ENCODE measurements at regions not wholly inside any gene's neighbourhood (a gene's known extent, or its start where the extent isn't known, plus 50 kb on each side); places are given as distances from the start of the nearest gene placed in this dataset.

DNA sequence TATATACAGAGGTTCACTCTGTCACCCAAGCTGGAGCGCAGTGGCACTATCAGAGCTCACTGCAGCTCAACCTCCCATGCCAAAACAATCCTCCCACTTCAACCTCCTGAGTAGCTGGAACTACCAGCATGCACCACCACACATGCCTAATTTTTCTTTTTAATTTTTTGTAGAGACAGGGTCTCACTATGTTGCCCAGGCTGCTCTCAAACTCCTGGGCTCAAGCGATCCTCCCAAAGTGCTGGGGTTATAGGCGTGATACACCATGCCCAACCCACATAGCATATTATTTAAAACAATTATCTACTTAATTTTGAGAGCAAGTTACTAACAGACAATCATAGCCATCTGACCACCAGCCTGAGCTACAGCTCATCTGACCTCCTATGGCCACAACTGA, 459.9 kb upstream of the JARID2 start:
- peaks cover 6% of the 10 kb centered on the region for H3K4me1 ChIP-seq (ENCODE audit: insufficient read depth)
- H3K36me3 ChIP-seq (replicated peaks; ENCODE audit: insufficient read depth, low read depth) = no peaks in the 10 kb centered on the region
- 96% methylated on average over 3 of the region's 3 CpGs for WGBS (ENCODE audit: low lambda C conversion rate, missing lambda C conversion rate)
- H2AFZ ChIP-seq = no peak overlapping the region
- no peaks in the 10 kb centered on the region for H3K79me2 ChIP-seq
- no peak for DNase-seq (ENCODE audit: low spot score)
- no peak overlapping the region for H3K4me3 ChIP-seq
- no peaks in the 10 kb centered on the region for H3K9me2 ChIP-seq (replicated peaks; ENCODE audit: insufficient read depth)
- no peaks in the 10 kb centered on the region for H3K27me3 ChIP-seq
- no peak overlapping the region for H3K4me2 ChIP-seq
- no peaks in the 10 kb centered on the region for H4K20me1 ChIP-seq (ENCODE audit: insufficient read depth, poor library complexity, severe bottlenecking)
- no peak for TF ChIP-seq EZH2phosphoT487 (IDR thresholded peaks at IDR 0.05; ENCODE audit: low read depth, severe bottlenecking, unreplicated experiment)
- no peaks in the 10 kb centered on the region for H3K9me3 ChIP-seq (ENCODE audit: low read depth)
- no peak overlapping the region for H3K27ac ChIP-seq

DNA sequence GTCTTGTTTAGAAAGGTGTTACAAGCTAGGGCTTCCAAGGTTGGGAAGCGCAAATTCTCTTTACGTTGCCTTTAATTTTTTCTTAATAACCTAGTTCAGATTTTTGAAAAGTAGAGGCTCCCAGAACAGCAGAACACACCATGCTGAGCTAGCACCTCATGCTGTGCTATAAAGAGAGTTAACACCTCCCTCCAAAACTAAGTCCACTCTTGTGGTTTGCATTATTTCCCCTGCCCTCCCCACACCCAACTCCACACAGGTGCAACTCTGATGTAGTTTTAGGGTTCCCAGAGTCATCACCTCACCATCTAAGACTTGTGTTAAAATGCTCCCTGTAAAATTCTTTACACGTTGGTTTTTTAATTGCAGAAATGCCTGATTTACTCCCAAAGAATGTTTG, 459.4 kb upstream of the JARID2 start:
- Histone ChIP-seq H3K4me3 (no peak overlapping the region), H2AFZ (no peak overlapping the region), H3K27ac (no peak overlapping the region), H3K27me3 (no peaks in the 10 kb centered on the region), H4K20me1 (ENCODE audit: insufficient read depth, poor library complexity, severe bottlenecking) (no peaks in the 10 kb centered on the region), H3K4me2 (no peak overlapping the region), H3K4me1 (ENCODE audit: insufficient read depth) (peaks cover 6% of the 10 kb centered on the region), H3K36me3 (replicated peaks; ENCODE audit: insufficient read depth, low read depth) (no peaks in the 10 kb centered on the region), H3K9me3 (ENCODE audit: low read depth) (no peaks in the 10 kb centered on the region), H3K79me2 (no peaks in the 10 kb centered on the region), H3K9me2 (replicated peaks; ENCODE audit: insufficient read depth) (no peaks in the 10 kb centered on the region)
- 83% methylated on average over 3 of the region's 3 CpGs for WGBS (ENCODE audit: low lambda C conversion rate, missing lambda C conversion rate)
- TF ChIP-seq EZH2 (IDR thresholded peaks at IDR 0.05; ENCODE audit: borderline replicate concordance) (no peak), EZH2phosphoT487 (IDR thresholded peaks at IDR 0.05; ENCODE audit: low read depth, severe bottlenecking, unreplicated experiment) (no peak)
- TF ChIP-seq, protein P1, sequence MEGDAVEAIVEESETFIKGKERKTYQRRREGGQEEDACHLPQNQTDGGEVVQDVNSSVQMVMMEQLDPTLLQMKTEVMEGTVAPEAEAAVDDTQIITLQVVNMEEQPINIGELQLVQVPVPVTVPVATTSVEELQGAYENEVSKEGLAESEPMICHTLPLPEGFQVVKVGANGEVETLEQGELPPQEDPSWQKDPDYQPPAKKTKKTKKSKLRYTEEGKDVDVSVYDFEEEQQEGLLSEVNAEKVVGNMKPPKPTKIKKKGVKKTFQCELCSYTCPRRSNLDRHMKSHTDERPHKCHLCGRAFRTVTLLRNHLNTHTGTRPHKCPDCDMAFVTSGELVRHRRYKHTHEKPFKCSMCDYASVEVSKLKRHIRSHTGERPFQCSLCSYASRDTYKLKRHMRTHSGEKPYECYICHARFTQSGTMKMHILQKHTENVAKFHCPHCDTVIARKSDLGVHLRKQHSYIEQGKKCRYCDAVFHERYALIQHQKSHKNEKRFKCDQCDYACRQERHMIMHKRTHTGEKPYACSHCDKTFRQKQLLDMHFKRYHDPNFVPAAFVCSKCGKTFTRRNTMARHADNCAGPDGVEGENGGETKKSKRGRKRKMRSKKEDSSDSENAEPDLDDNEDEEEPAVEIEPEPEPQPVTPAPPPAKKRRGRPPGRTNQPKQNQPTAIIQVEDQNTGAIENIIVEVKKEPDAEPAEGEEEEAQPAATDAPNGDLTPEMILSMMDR (IDR thresholded peaks at IDR 0.05; ENCODE audit: poor library complexity) = no peak
- DNase-seq (ENCODE audit: low spot score) = no peak

DNA sequence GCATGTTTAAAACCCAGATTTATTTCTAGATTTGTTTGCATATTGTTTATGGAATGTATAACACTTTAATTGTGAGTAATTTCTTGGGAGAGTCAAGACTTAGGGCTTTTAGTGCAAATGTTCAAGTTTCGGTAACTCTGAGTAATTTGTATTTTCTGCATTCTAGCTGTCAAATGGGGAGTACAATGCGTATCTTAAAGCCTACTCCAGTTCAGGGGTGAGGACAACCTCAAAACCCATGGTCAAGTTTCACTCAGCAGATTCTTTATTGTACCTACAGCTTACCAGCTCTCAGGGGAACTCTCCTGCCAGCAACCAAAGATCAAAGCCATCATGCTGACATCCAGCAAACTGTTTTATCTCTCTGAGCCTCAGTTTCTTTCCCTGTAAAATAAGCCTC, 458.6 kb upstream of the JARID2 start:
- TF ChIP-seq, protein P1 (IDR thresholded peaks at IDR 0.05; ENCODE audit: poor library complexity) = no peak
- TF ChIP-seq EZH2 (IDR thresholded peaks at IDR 0.05; ENCODE audit: borderline replicate concordance) (no peak), EZH2phosphoT487 (IDR thresholded peaks at IDR 0.05; ENCODE audit: low read depth, severe bottlenecking, unreplicated experiment) (no peak)
- no peak overlapping the region for H3K27ac ChIP-seq
- H3K36me3 ChIP-seq (replicated peaks; ENCODE audit: insufficient read depth, low read depth) = no peaks in the 10 kb centered on the region
- no peak overlapping the region for H2AFZ ChIP-seq
- no peaks in the 10 kb centered on the region for H3K79me2 ChIP-seq
- DNase-seq (ENCODE audit: low spot score) = no peak
- H3K4me1 ChIP-seq (ENCODE audit: insufficient read depth) = peaks cover 6% of the 10 kb centered on the region
- no peak overlapping the region for H3K4me3 ChIP-seq
- 92% methylated on average over 2 of the region's 2 CpGs for WGBS (ENCODE audit: low lambda C conversion rate, missing lambda C conversion rate)
- no peaks in the 10 kb centered on the region for H4K20me1 ChIP-seq (ENCODE audit: insufficient read depth, poor library complexity, severe bottlenecking)
- no peaks in the 10 kb centered on the region for H3K27me3 ChIP-seq
- no peak overlapping the region for H3K4me2 ChIP-seq
- H3K9me2 ChIP-seq (replicated peaks; ENCODE audit: insufficient read depth) = no peaks in the 10 kb centered on the region
- H3K9me3 ChIP-seq (ENCODE audit: low read depth) = no peaks in the 10 kb centered on the region

DNA sequence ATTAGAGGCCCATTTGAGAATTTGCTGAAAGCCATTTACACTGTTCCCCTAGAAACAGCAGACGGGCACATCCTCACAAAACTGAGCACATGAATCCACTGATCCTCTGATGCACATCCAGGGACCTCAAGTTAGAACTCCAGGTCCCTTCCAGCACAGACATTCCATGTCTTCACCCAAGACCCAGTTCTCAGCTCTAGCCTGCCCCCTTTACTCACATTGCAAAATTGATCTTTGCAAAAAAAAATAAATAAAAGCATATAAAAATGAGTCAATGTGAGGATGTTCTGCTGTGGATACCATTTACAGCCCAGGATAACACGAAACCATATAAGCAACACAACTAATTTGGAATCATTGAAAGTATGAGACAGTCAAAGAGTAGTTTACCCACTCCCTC, 458.2 kb upstream of the JARID2 start:
- H2AFZ ChIP-seq = no peak overlapping the region
- WGBS (ENCODE audit: low lambda C conversion rate, missing lambda C conversion rate) = 82% methylated on average over 2 of the region's 2 CpGs
- H3K36me3 ChIP-seq (replicated peaks; ENCODE audit: insufficient read depth, low read depth) = no peaks in the 10 kb centered on the region
- no peak for DNase-seq (ENCODE audit: low spot score)
- H3K9me2 ChIP-seq (replicated peaks; ENCODE audit: insufficient read depth) = no peaks in the 10 kb centered on the region
- no peaks in the 10 kb centered on the region for H3K79me2 ChIP-seq
- H3K9me3 ChIP-seq (ENCODE audit: low read depth) = no peaks in the 10 kb centered on the region
- no peak overlapping the region for H3K27ac ChIP-seq
- TF ChIP-seq, protein P1 (IDR thresholded peaks at IDR 0.05; ENCODE audit: poor library complexity) = no peak
- TF ChIP-seq EZH2phosphoT487 (IDR thresholded peaks at IDR 0.05; ENCODE audit: low read depth, severe bottlenecking, unreplicated experiment) (no peak), EZH2 (IDR thresholded peaks at IDR 0.05; ENCODE audit: borderline replicate concordance) (no peak)
- H3K27me3 ChIP-seq = no peaks in the 10 kb centered on the region
- H4K20me1 ChIP-seq (ENCODE audit: insufficient read depth, poor library complexity, severe bottlenecking) = no peaks in the 10 kb centered on the region
- peaks cover 6% of the 10 kb centered on the region for H3K4me1 ChIP-seq (ENCODE audit: insufficient read depth)
- H3K4me2 ChIP-seq = no peak overlapping the region
- no peak overlapping the region for H3K4me3 ChIP-seq
